CD4-positive, alpha-beta T cell treated with Interferon gamma for 1 hour (primary cell): ENCODE measurements at regions not wholly inside any gene's neighbourhood (a gene's known extent, or its start where the extent isn't known, plus 50 kb on each side); places are given as distances from the start of the nearest gene placed in this dataset.

Experiments used
- DNase-seq: peaks from one replicate; pipeline ENCODE4 v3.0.0-alpha.2; 2020

DNA sequence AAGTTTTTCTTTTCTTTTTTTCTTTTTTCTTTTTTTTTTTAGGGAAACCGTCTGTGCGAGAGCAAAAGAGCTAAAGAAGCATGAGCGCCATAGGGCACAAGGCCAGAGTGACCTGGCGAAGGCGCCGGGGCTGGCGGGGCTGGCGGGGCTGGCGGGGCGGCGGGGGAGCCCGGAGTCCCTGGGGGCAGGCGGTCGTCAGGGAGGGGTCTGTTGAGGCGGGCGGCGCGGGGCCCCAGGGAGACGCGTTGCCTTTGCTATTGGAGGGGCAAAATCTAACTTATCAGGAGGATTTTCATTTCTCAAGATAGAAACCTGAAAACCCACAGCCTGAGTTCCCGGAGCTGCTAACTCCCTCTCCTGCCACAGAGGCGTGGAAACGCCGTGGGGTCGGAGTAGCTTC lies 135.6 kb upstream of the SMAD1 start:
- DNase-seq, result no peak

DNA sequence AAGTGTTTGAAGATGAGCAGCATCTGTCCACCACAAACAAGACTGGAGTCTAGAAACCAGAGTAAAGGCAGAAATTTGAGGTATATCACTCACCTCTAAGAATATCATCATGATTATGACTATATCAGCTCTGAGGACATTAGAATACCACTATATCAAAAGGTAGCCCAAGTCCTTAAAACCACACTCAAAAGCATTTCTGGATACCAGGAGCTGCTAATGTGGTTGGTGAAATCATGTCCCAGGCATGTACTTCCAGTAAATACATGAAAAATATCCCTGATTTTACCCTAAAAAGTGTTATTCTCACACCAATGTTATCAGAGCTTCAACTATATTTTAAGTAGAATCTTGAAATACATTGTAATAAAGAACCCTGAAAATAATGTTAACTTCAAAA lies 136.3 kb upstream of the SMAD1 start:
- DNase-seq, result no peak

GRCh38 chr4:145341381-145341780 lies 140.3 kb upstream of the SMAD1 start:
- no peak for DNase-seq

DNA sequence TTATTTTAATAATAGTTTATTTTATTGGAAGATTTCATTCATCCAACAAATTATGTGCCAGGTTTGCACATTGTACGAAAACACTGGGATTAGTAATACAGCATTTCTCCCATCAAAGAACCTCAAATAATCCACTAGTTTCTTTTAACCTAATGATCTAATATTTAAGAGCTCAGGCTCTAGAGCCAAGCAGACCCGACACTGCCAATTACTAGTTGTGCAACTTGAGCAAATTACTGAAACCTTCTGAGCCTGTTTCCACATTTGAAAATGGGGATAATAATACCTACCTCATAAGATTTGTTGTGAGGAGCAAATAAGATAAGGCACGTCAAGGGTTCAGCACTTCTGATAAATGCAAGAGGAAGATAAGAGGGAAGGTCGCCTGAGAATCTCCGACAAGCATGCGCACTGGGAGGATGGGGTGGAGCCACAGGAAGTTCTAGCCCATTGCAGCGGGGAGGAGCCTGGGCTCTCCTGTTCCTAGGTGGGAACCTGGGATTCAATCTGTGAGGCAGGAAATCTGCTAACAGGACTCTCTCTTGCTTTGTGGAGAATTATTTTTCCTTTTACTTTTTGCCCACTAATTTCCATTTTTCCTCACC lies 141.5 kb upstream of the SMAD1 start:
- no peak for DNase-seq

GRCh38 chr4:145339075-145339725 lies 142.5 kb upstream of the SMAD1 start:
- no peak for DNase-seq

DNA sequence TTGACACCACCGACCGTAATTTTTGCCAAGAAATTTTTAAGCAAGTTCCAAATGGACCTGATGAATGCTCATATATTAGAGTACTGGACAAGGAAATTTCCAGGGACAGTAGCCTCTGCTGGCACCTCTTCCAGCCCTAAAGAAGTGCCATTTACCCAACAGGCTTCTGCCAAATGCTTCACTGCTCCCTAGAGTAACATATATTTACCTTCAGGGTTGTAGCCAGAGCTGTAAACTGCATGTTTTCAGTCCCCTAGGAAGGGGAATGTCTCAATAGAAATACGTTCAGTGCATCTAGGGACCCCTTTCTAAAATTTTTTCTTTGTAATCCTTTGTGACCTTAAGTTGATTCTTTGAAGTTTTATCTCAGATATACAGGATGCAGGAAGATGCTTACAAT lies 143.1 kb upstream of the SMAD1 start:
- DNase-seq, result no peak

GRCh38 chr4:145337391-145337790 lies 144.3 kb upstream of the SMAD1 start:
- DNase-seq, result no peak

- DNase-seq, result no peak
Observed at GRCh38 chr4:145333786-145334185, 147.9 kb upstream of the SMAD1 start.

- no peak for DNase-seq
Observed at GRCh38 chr4:145326491-145326890, 146.1 kb upstream of the OTUD4 start.

DNA sequence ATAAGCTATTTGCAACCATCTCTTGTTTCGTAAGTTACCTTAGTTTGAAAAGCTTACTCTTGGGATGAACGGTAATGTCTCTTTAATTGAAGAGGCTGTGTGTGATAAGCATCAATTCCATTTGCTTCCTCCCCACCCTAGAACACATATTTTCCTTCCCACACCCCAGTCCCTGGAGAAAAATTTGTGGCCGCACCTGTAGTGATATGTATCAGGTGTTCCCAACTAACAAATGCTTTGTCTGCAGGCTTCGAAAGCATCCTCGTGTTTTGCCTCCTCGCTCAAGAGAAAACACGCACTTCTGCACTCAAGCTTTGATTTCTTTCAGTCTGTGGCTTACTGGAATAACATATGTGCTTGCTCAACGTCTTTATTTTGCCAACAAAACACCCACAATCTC lies 143.8 kb upstream of the OTUD4 start:
- DNase-seq, result no peak

GRCh38 chr4:145320294-145320693 lies 139.9 kb upstream of the OTUD4 start:
- DNase-seq, result no peak

DNA sequence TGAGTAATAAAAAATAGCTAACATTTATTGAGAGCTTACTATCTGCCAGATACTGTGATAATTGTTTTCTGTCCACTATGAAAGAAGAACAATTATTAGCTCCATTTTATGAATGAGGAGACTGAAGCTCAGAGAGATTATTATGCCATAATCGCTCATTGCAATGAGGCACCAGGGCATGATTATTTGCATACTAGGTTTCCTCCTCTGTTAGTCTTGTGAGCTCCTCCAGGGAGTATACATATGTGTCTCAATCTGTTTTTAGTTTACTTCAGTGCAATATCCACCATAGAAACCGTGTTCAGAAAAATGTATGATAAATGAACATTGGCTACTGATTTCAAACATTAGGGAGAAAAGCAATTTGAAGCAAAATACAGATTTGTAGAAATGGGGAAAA lies 139.4 kb upstream of the OTUD4 start:
- no peak for DNase-seq

DNA sequence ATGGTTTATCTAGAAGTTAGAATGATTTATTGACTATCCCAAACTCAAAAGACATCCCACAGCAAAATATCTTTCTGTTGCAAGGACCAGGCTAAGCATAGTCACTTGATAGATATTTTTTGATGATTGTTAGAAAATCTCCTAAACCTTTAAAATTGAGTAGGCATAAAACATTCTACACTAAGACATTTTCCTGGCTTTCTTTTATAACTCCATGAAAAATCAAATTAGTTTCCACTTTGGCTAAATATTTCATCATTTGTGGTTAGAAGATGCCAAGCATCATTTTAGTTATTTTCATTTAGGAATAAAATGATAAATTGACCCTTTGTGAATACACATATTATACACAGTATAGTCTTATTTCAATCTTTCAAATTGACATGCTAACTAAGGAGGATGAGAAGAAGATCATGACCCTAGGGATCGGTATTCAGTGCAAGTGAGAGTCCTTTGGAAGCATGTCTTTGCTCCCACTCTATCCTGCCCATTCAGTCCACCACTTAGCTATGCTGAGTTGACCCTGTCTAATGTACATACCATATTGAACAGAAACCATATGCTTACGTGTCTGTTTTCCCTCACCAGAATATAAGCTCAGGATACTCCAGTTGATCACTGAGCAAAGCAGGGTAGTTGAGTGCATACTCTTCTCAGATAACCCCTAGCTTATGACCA lies 136.6 kb upstream of the OTUD4 start:
- no peak for DNase-seq

DNA sequence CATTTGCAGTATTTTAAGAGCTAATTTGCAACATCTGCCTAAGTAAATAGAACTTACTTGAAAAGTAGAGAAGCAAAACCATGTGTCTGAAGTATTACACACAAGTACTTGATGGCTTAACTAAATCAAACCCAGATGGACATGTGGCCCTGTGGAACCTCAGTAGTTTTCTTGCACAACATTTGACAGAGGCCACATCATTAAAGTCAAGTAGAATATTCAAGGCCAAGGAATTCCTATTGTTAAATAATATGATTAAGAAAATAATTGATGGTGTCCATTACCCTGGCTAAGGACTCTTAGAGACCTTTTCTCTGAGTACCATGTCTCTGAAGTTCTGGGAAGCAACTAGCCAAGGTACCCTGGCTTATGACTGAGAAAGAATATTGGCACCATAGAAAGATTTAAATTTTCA lies 135.4 kb upstream of the OTUD4 start:
- no peak for DNase-seq

- DNase-seq, result no peak
Observed at GRCh38 chr4:145308598-145308997, 128.2 kb upstream of the OTUD4 start.

- DNase-seq, result no peak
Observed at GRCh38 chr4:145307763-145308430, 127.5 kb upstream of the OTUD4 start.

DNA sequence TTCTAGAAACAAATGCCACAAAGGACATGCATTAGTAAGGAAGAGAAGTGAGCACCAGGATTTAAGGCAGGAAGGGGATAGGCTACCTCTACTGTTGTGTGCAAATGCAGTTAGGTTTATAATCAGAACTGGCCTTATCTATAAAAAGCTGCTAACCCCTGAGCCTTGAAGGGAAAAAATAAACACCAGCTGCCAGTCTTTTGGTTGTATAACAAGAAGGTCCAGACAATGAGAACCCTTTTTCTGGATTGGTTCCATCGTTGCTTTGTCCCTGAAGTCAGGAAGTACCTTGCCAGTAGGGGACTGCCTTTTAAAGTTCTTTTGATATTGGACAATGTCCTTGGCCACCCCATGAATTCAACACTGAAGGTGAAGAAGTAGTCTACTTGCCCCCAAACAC lies 126.7 kb upstream of the OTUD4 start:
- no peak for DNase-seq

DNA sequence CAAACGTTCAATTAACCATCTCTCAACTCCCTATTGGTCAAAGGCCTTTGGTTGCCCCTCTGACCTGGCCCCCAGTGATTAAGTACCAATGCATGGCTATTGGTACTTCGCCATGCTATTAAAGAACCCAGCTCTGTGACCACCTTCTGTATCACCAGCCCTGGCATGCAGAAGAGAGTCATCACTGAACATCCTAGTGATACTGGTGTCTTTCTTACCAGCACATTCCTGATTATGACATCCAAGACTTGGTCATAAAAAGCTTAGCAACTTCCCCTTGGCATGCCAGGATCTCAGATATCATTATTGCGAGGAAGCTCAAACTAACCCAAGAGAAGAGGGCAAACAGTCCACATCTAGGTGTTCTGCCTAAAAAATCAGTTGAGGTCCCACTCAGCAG lies 122.3 kb upstream of the OTUD4 start:
- DNase-seq, result no peak

DNA sequence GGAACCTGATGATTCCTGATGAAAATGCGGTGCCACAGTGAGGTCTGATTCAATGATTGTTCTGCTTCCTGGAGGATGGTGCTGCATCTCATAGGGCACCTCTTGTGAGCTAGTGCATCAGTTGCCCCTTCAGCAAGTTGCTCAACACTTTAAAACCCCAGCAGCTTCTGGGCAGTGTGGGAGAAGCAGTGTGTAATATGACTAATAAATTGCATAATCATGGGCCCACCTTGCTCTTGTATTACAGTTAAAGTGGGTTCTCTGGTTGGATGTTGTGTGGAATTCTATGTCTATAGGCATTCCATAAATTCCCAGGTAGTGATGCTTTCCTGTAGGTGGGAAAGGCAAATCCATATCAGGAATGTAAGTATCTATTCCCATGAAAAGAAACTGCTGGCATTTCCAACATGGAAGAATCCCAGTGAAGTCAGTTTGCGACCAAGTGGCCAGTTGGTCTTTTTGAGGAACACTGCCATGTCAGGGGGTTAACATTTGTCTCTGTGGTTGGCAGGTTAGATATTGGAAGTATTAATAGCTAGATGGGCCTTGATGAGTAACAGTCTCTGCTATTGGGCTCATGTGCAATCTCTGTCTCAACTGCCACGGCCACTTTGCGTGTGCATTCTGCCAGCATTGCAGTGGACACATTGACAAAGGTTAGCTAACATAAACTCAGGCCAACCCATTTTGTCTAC lies 121.1 kb upstream of the OTUD4 start:
- DNase-seq, result no peak

DNA sequence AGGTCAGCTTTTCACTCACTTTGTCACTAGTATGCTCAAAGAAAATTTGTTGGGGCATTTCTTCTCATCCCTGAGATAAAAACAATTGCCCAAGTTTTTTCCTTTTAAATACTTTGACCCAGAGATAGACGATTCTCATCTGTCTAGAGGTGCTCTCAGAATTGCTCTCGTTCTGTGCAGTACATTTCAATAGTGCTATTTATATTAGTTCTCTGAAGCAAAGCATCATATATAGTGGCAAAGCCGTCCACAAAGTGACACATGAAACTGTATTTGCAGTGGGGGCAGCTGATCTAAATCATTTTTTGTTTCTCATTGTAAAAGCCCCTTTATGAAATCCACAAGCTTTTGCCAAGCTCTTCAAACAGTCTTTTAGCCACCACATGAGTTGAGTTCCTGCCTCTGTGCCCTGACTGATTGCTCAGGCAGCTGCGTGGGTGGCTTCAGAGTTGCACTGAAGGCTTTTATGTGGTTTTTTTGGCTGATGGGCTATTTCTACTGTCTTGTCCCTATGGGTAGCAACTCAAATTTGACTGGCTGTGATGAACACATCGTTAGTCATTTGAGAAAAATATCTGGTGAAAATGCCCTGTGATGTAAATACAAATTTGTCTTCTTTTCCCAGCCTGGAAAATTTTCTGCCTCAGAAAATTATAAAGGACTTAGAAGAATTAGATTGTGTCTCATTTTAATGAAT lies 119.1 kb upstream of the OTUD4 start:
- DNase-seq, result peak; percentile 8

GRCh38 chr4:145298885-145299284 lies 118.5 kb upstream of the OTUD4 start:
- DNase-seq, result no peak

DNA sequence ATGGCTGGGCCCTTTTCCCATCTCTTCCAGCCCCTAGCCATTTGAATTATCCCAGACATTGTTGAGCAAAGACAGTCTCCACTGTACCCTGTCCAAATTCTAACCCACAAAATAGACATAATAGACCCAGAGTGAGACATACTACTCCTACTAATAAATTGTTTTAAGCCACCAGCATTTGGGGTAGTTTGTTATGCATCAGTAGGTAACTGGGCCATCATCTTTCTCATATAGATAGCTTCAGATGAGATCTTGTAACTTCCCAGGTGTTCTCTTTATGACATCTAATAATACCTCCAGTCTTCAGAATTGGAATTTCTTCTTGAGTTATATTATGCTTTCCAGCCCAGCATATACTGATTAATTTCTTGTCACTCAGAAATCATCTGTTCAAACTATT lies 117.2 kb upstream of the OTUD4 start:
- no peak for DNase-seq

- no peak for DNase-seq
Observed at GRCh38 chr4:145295547-145295946, 115.2 kb upstream of the OTUD4 start.
